ENCODE measurements at regions not wholly inside any gene's neighbourhood (a gene's known extent, or its start where the extent isn't known, plus 50 kb on each side); places are given as distances from the start of the nearest gene placed in this dataset.

DNA sequence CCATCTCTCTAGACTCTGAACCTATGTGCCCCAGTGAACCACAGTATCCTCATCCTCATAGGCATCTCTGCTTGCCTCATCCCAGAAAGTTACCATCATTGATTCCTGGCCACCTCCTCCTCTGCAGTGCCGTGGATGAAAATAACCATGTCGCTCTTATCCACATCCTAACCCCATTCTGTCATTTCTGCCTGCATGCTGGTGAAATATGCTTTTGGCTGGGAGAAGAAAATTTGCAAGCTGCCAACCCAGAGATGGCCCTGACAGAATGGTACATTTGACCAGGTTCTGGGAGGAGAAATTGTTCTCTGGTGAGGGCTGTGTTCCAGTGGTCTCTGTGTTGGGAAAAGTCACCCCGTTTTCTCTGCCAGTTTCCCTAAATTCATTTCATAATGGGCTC lies 149.7 kb downstream of the NMUR2 start:
- TF ChIP-seq PBX3 (IDR thresholded peaks at IDR 0.05) (no peak), FOSL2 (IDR thresholded peaks at IDR 0.05) (no peak), FOSL2 (CRISPR knock-in tag; IDR thresholded peaks at IDR 0.05) (no peak), CTCF (IDR thresholded peaks at IDR 0.05) (no peak), EHMT2 (IDR thresholded peaks at IDR 0.05; ENCODE audit: low read depth) (no peak), HOXA7 (CRISPR knock-in tag; IDR thresholded peaks at IDR 0.05) (no peak), CEBPB (IDR thresholded peaks at IDR 0.05) (no peak)
